ENCODE measurements at regions not wholly inside any gene's neighbourhood (a gene's known extent, or its start where the extent isn't known, plus 50 kb on each side); places are given as distances from the start of the nearest gene placed in this dataset.
"Not testable (repeated sequence)": the region's sequence is repeated elsewhere in the genome, so short reads cannot be mapped to it uniquely, and the experiment has no call there.

- DNase-seq (ENCODE audit: low read depth in 1 of 2, low spot score in 2 of 2), result no peak
- no peaks in the 10 kb centered on the region for H3K9me3 ChIP-seq (replicated peaks)
- H3K27me3 ChIP-seq (replicated peaks), result no peaks in the 10 kb centered on the region
- H3K36me3 ChIP-seq, result no peaks in the 10 kb centered on the region
- H3K27ac ChIP-seq, result no peak overlapping the region
- no peaks in the 10 kb centered on the region for H3K4me1 ChIP-seq (replicated peaks)
- H3K4me3 ChIP-seq, result no peak overlapping the region
These were observed 184.0 kb downstream of the GOLGA6L6 start for GRCh38 chr15:20357481-20358065.

GRCh38 chr15:20356911-20357480, 184.6 kb downstream of the GOLGA6L6 start:
- no peaks in the 10 kb centered on the region for H3K9me3 ChIP-seq (replicated peaks)
- H3K27me3 ChIP-seq (replicated peaks), result no peaks in the 10 kb centered on the region
- H3K27ac ChIP-seq, result no peak overlapping the region
- no peaks in the 10 kb centered on the region for H3K36me3 ChIP-seq
- no peaks in the 10 kb centered on the region for H3K4me1 ChIP-seq (replicated peaks)
- no peak for DNase-seq (ENCODE audit: low read depth in 1 of 2, low spot score in 2 of 2)
- no peak overlapping the region for H3K4me3 ChIP-seq

GRCh38 chr15:20356444-20356910, 185.1 kb downstream of the GOLGA6L6 start:
- Histone ChIP-seq H3K9me3 (replicated peaks) (no peaks in the 10 kb centered on the region), H3K4me1 (replicated peaks) (no peaks in the 10 kb centered on the region), H3K36me3 (no peaks in the 10 kb centered on the region), H3K27me3 (replicated peaks) (no peaks in the 10 kb centered on the region), H3K4me3 (no peak overlapping the region), H3K27ac (no peak overlapping the region)
- peak in 1 of 2 experiments; percentile 9 for DNase-seq (ENCODE audit: low read depth in 1 of 2, low spot score in 2 of 2)

- no peaks in the 10 kb centered on the region for H3K4me1 ChIP-seq (replicated peaks)
- no peak overlapping the region for H3K27ac ChIP-seq
- no peak overlapping the region for H3K4me3 ChIP-seq
- H3K9me3 ChIP-seq (replicated peaks), result no peaks in the 10 kb centered on the region
- H3K36me3 ChIP-seq, result no peaks in the 10 kb centered on the region
- no peak for DNase-seq (ENCODE audit: low read depth in 1 of 2, low spot score in 2 of 2)
- no peaks in the 10 kb centered on the region for H3K27me3 ChIP-seq (replicated peaks)
These were observed 186.2 kb downstream of the GOLGA6L6 start for GRCh38 chr15:20355256-20355868.

GRCh38 chr15:20354884-20355223, 186.7 kb downstream of the GOLGA6L6 start:
- not testable (repeated sequence) for H3K27me3 ChIP-seq (replicated peaks); H3K27ac ChIP-seq; H3K36me3 ChIP-seq; DNase-seq (ENCODE audit: low read depth in 1 of 2, low spot score in 2 of 2); H3K4me3 ChIP-seq; H3K9me3 ChIP-seq (replicated peaks); H3K4me1 ChIP-seq (replicated peaks)

- no peak overlapping the region for H3K4me3 ChIP-seq
- H3K9me3 ChIP-seq (replicated peaks), result no peaks in the 10 kb centered on the region
- no peaks in the 10 kb centered on the region for H3K36me3 ChIP-seq
- no peak for DNase-seq (ENCODE audit: low read depth in 1 of 2, low spot score in 2 of 2)
- H3K27me3 ChIP-seq (replicated peaks), result no peaks in the 10 kb centered on the region
- H3K27ac ChIP-seq, result no peak overlapping the region
- H3K4me1 ChIP-seq (replicated peaks), result no peaks in the 10 kb centered on the region
These were observed 187.4 kb downstream of the GOLGA6L6 start for GRCh38 chr15:20353966-20354883.

- Histone ChIP-seq H3K27me3 (replicated peaks) (no peaks in the 10 kb centered on the region), H3K4me3 (no peak overlapping the region), H3K9me3 (replicated peaks) (no peaks in the 10 kb centered on the region), H3K4me1 (replicated peaks) (no peaks in the 10 kb centered on the region), H3K27ac (no peak overlapping the region), H3K36me3 (no peaks in the 10 kb centered on the region)
- no peak for DNase-seq (ENCODE audit: low read depth in 1 of 2, low spot score in 2 of 2)
These were observed 189.1 kb downstream of the GOLGA6L6 start for GRCh38 chr15:20352241-20353200.

- Histone ChIP-seq H3K4me3 (no peak overlapping the region), H3K36me3 (no peaks in the 10 kb centered on the region), H3K4me1 (replicated peaks) (no peaks in the 10 kb centered on the region), H3K27me3 (replicated peaks) (no peaks in the 10 kb centered on the region), H3K27ac (no peak overlapping the region), H3K9me3 (replicated peaks) (no peaks in the 10 kb centered on the region)
- no peak for DNase-seq (ENCODE audit: low read depth in 1 of 2, low spot score in 2 of 2)
These were observed 190.1 kb downstream of the GOLGA6L6 start for GRCh38 chr15:20351448-20351971.

- H3K9me3 ChIP-seq (replicated peaks), result no peaks in the 10 kb centered on the region
- DNase-seq (ENCODE audit: low read depth in 1 of 2, low spot score in 2 of 2), result no peak
These were observed 191.7 kb downstream of the GOLGA6L6 start for GRCh38 chr15:20349774-20350498.

GRCh38 chr15:20348900-20349773, 192.5 kb downstream of the GOLGA6L6 start:
- H3K4me1 ChIP-seq (replicated peaks), result no peaks in the 10 kb centered on the region
- DNase-seq (ENCODE audit: low read depth in 1 of 2, low spot score in 2 of 2), result no peak
- H3K9me3 ChIP-seq (replicated peaks), result no peaks in the 10 kb centered on the region
- H3K4me3 ChIP-seq, result no peak overlapping the region
- H3K27ac ChIP-seq, result no peak overlapping the region
- H3K36me3 ChIP-seq, result no peaks in the 10 kb centered on the region
- H3K27me3 ChIP-seq (replicated peaks), result no peaks in the 10 kb centered on the region

More at GRCh38 chr15:20349774-20350498, 191.7 kb downstream of the GOLGA6L6 start:
- Histone ChIP-seq H3K4me1 (replicated peaks) (no peaks in the 10 kb centered on the region), H3K27ac (no peak overlapping the region), H3K36me3 (no peaks in the 10 kb centered on the region), H3K27me3 (replicated peaks) (no peaks in the 10 kb centered on the region), H3K4me3 (no peak overlapping the region)

GRCh38 chr15:20348291-20348899, 193.2 kb downstream of the GOLGA6L6 start:
- Histone ChIP-seq H3K36me3 (no peaks in the 10 kb centered on the region), H3K9me3 (replicated peaks) (no peaks in the 10 kb centered on the region), H3K27ac (no peak overlapping the region), H3K27me3 (replicated peaks) (no peaks in the 10 kb centered on the region), H3K4me3 (no peak overlapping the region), H3K4me1 (replicated peaks) (no peaks in the 10 kb centered on the region)
- DNase-seq (ENCODE audit: low read depth in 1 of 2, low spot score in 2 of 2), result no peak

Measured in SJSA1 (cell line).